HFFc6 (cell line): ENCODE measurements at regions not wholly inside any gene's neighbourhood (a gene's known extent, or its start where the extent isn't known, plus 50 kb on each side); places are given as distances from the start of the nearest gene placed in this dataset.

Source experiments
- DNase-seq: peaks from one replicate; pipeline ENCODE4 v3.0.0-alpha.2; 2018
- H3K27ac Mint-ChIP-seq: 2 replicates; pipeline ENCODE4 v1.8.0; 2020; ENCODE audit warnings: mild to moderate bottlenecking, mixed read lengths
- H3K27me3 Mint-ChIP-seq: 2 replicates; pipeline ENCODE4 v1.8.0; 2021; ENCODE audit warnings: mild to moderate bottlenecking, moderate library complexity, mixed read lengths; ENCODE audit not compliant: insufficient read depth
- H3K36me3 Mint-ChIP-seq: 2 replicates; pipeline ENCODE4 v1.8.0; 2021; ENCODE audit warnings: low read depth, mixed read lengths
- H3K4me1 Mint-ChIP-seq: 2 replicates; pipeline ENCODE4 v1.8.0; 2020; ENCODE audit warnings: low read depth, mixed read lengths
- H3K4me3 Mint-ChIP-seq: 2 replicates; pipeline ENCODE4 v1.8.0; 2020; ENCODE audit warnings: mild to moderate bottlenecking, moderate library complexity, mixed read lengths
- H3K9me3 Mint-ChIP-seq: 2 replicates; pipeline ENCODE4 v1.8.0; 2020; ENCODE audit warnings: mild to moderate bottlenecking, mixed read lengths
- CTCF ChIP-seq: fragments of 200-600 bp; sonication (generic); IDR thresholded peaks from 2 replicates; pipeline ENCODE4 v1.5.0; 2021; ENCODE audit warnings: antibody characterized with exemption, mild to moderate bottlenecking

DNA sequence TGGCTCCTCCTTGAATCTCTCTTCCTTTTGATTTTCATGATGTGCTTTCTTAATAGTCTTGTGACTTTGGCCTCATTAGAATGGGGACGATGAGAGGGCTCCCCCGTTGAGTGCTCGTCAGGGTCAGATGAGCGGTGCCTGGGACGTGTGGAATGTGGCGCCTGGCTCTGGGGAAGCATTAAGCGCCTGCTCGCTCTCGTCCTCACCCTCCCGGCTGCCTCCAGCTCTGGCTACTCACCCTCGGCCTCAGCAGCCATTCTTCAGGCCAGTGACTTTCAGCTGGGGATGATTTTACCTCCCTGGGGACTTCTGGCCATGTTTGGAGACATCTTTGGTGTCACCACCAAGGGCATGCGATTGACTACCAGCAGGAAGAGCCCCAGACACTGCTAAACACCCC lies 69.7 kb downstream of the RPS6KA4 start:
- no peaks in the 10 kb centered on the region for H3K4me1 Mint-ChIP-seq
- H3K27me3 Mint-ChIP-seq: peaks cover 55% of the 10 kb centered on the region
- no peak for DNase-seq
- no peak for TF ChIP-seq CTCF
- no peak overlapping the region for H3K27ac Mint-ChIP-seq
- 0 out of 2 replicates have a peak, but pooled peaks cover 5% of the 10 kb centered on the region for H3K36me3 Mint-ChIP-seq
- H3K4me3 Mint-ChIP-seq: no peak overlapping the region
- no peaks in the 10 kb centered on the region; the same call in 1 of the 2 replicates for H3K9me3 Mint-ChIP-seq

GRCh38 chr11:64429970-64430369 lies 71.0 kb downstream of the RPS6KA4 start:
- H3K36me3 Mint-ChIP-seq: 0 out of 2 replicates have a peak, but pooled peaks cover 5% of the 10 kb centered on the region

DNA sequence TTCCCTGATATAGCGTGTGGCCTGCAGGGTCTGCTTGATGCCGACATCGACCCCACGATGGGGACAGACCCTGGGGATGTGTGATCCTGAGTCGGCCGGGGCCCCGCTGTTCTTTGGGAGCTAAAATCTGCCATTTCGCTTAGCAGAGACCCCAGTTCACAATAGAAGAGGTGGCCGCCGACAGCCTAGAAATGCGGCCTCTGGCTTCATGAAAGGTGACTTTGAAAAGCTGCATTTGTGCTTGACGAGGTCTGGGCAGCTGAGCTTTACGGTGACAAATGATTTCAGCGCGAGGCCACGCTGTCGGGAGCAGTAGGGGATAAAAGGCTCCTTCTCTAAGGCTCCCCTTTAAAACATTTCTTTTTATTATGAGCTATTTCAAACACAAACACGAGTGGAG lies 71.7 kb downstream of the RPS6KA4 start:
- Mint-ChIP-seq H3K4me1 (no peaks in the 10 kb centered on the region), H3K27ac (no peak overlapping the region), H3K36me3 (0 out of 2 replicates have a peak, but pooled peaks cover 5% of the 10 kb centered on the region), H3K4me3 (no peak overlapping the region), H3K27me3 (peaks cover 57% of the 10 kb centered on the region), H3K9me3 (no peaks in the 10 kb centered on the region; the same call in 1 of the 2 replicates)
- no peak for DNase-seq
- TF ChIP-seq CTCF: no peak

More at GRCh38 chr11:64429970-64430369, 71.0 kb downstream of the RPS6KA4 start:
- Mint-ChIP-seq H3K9me3 (no peaks in the 10 kb centered on the region; the same call in 1 of the 2 replicates), H3K27ac (no peak overlapping the region), H3K4me3 (no peak overlapping the region), H3K4me1 (no peaks in the 10 kb centered on the region), H3K27me3 (peaks cover 54% of the 10 kb centered on the region)
- no peak for TF ChIP-seq CTCF
- DNase-seq: no peak

DNA sequence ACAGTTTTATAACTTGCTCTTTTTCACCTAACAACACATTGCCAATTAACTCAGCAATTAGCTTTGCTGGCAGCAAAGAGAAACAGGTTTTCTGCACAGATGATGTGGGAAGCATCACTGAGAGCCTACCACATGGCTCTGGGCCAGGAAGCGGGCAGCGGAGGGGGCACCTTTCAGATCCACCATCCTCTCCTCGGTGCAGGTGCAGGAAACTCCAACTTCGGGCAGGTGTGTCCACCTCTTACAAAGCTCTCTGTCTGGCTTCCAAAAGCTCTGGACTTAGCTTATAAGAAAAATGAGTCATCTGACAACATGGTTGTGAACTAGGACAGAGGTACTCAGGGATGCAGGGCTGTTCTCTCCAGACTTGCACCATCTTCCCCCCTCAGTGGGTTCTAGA lies 77.0 kb downstream of the RPS6KA4 start:
- H3K4me3 Mint-ChIP-seq: no peak overlapping the region
- H3K27ac Mint-ChIP-seq: no peak overlapping the region
- H3K9me3 Mint-ChIP-seq: no peaks in the 10 kb centered on the region; the same call in 1 of the 2 replicates
- 0 out of 2 replicates have a peak, but pooled peaks cover 5% of the 10 kb centered on the region for H3K36me3 Mint-ChIP-seq
- no peak for DNase-seq
- H3K27me3 Mint-ChIP-seq: peaks cover 47% of the 10 kb centered on the region
- H3K4me1 Mint-ChIP-seq: no peaks in the 10 kb centered on the region
- no peak for TF ChIP-seq CTCF

DNA sequence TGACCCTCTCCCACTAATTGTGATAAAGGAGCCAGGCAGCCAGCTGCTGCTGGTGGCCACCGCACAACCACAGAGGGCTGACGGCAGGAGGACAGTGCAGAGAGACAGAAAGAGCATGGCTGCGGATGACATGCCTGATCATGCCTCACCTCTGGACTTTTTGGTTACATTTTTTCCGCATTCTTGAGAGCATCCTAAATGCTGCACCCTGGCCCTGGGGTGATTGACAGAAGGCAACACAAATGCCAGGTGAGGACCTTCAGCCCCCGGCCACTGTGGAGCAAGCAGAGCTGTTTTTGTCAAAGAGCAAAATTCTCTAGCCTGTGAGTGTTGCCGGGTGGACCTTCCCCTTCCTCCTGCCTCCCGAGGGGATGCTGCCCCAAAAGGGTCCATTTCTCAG lies 78.5 kb downstream of the RPS6KA4 start:
- Mint-ChIP-seq H3K4me1 (no peaks in the 10 kb centered on the region), H3K36me3 (no peaks in the 10 kb centered on the region), H3K9me3 (no peaks in the 10 kb centered on the region), H3K27me3 (peaks cover 37% of the 10 kb centered on the region), H3K27ac (no peak overlapping the region), H3K4me3 (no peak overlapping the region)
- TF ChIP-seq CTCF: no peak
- DNase-seq: no peak
